RCC 7860 (cell line): ENCODE measurements at regions not wholly inside any gene's neighbourhood (a gene's known extent, or its start where the extent isn't known, plus 50 kb on each side); places are given as distances from the start of the nearest gene placed in this dataset.

Experiments
- DNase-seq: peaks from one replicate; pipeline ENCODE4 v3.0.0-alpha.2; 2015; ENCODE audit warnings: low spot score
- FAIRE-seq: peaks from 2 replicates; lab custom pipeline; 2012; peaks lifted over from hg19 to GRCh38; lab: Jason Lieb, UNC

- DNase-seq (no peak), FAIRE-seq (no peak)
These were observed 519.6 kb upstream of the LINC00305 start for GRCh38 chr18:64668461-64668962.

GRCh38 chr18:64663086-64663485, 514.2 kb upstream of the LINC00305 start:
- DNase-seq (no peak), FAIRE-seq (no peak)

GRCh38 chr18:64659196-64659595, 510.3 kb upstream of the LINC00305 start:
- FAIRE-seq (no peak), DNase-seq (no peak)

GRCh38 chr18:64653068-64653467, 504.2 kb upstream of the LINC00305 start:
- FAIRE-seq (no peak), DNase-seq (no peak)

GRCh38 chr18:64650068-64650467, 501.2 kb upstream of the LINC00305 start:
- FAIRE-seq: no peak
- DNase-seq: no peak

- DNase-seq (no peak), FAIRE-seq (no peak)
These were observed 496.9 kb upstream of the LINC00305 start for GRCh38 chr18:64645753-64646152.

GRCh38 chr18:64639536-64639935, 490.6 kb upstream of the LINC00305 start:
- DNase-seq: no peak
- no peak for FAIRE-seq

- DNase-seq (no peak), FAIRE-seq (no peak)
These were observed 472.2 kb upstream of the LINC00305 start for GRCh38 chr18:64620971-64621560.

GRCh38 chr18:64618390-64618789, 469.5 kb upstream of the LINC00305 start:
- no peak for DNase-seq
- FAIRE-seq: no peak

- DNase-seq (no peak), FAIRE-seq (no peak)
These were observed 466.1 kb upstream of the LINC00305 start for GRCh38 chr18:64615021-64615420.

GRCh38 chr18:64614446-64614845, 465.6 kb upstream of the LINC00305 start:
- no peak for FAIRE-seq
- DNase-seq: no peak

- DNase-seq (no peak), FAIRE-seq (no peak)
These were observed 443.4 kb upstream of the LINC00305 start for GRCh38 chr18:64592246-64592645.

GRCh38 chr18:64589000-64589399, 440.1 kb upstream of the LINC00305 start:
- DNase-seq (no peak), FAIRE-seq (no peak)

- no peak for FAIRE-seq
These were observed 417.6 kb upstream of the LINC00305 start for GRCh38 chr18:64566456-64566855.

GRCh38 chr18:64562651-64563050, 413.8 kb upstream of the LINC00305 start:
- no peak for DNase-seq
- FAIRE-seq: no peak

More at GRCh38 chr18:64566456-64566855, 417.6 kb upstream of the LINC00305 start:
- no peak for DNase-seq

- FAIRE-seq (no peak), DNase-seq (no peak)
These were observed 397.6 kb upstream of the LINC00305 start for GRCh38 chr18:64546451-64546850.

GRCh38 chr18:64539847-64540246, 391.0 kb upstream of the LINC00305 start:
- FAIRE-seq: no peak
- DNase-seq: no peak

GRCh38 chr18:64528646-64529045, 379.8 kb upstream of the LINC00305 start:
- FAIRE-seq (no peak), DNase-seq (no peak)

GRCh38 chr18:64519201-64519600, 370.3 kb upstream of the LINC00305 start:
- DNase-seq (no peak), FAIRE-seq (no peak)

GRCh38 chr18:64518191-64518590, 369.3 kb upstream of the LINC00305 start:
- DNase-seq (no peak), FAIRE-seq (no peak)

GRCh38 chr18:64513401-64513800, 364.5 kb upstream of the LINC00305 start:
- DNase-seq (no peak), FAIRE-seq (no peak)

- FAIRE-seq (no peak), DNase-seq (no peak)
These were observed 341.3 kb upstream of the LINC00305 start for GRCh38 chr18:64490207-64490606.

- DNase-seq (no peak), FAIRE-seq (no peak)
These were observed 339.8 kb upstream of the LINC00305 start for GRCh38 chr18:64488698-64489097.
